ACHN (cell line): ENCODE measurements at regions not wholly inside any gene's neighbourhood (a gene's known extent, or its start where the extent isn't known, plus 50 kb on each side); places are given as distances from the start of the nearest gene placed in this dataset.
A peak's percentile ranks its signal among the peaks of the same experiment; 100 is the strongest.

Experiments
- DNase-seq: peaks from one replicate; pipeline ENCODE4 v3.0.0-alpha.2; 2015
- in situ Hi-C: cut with HindIII; loops from 2 replicates; pipeline ENCODE4 v1.10.0; 2017; ENCODE audit warnings: low sequenced_read_pairs, low pct_ligation_motif_present, low pct_unique_long_range_greater_than_20kb

- in situ Hi-C loops = no loop called here
- no peak for DNase-seq
These were observed 203.8 kb downstream of the UACA start for GRCh38 chr15:70559265-70560239.

DNA sequence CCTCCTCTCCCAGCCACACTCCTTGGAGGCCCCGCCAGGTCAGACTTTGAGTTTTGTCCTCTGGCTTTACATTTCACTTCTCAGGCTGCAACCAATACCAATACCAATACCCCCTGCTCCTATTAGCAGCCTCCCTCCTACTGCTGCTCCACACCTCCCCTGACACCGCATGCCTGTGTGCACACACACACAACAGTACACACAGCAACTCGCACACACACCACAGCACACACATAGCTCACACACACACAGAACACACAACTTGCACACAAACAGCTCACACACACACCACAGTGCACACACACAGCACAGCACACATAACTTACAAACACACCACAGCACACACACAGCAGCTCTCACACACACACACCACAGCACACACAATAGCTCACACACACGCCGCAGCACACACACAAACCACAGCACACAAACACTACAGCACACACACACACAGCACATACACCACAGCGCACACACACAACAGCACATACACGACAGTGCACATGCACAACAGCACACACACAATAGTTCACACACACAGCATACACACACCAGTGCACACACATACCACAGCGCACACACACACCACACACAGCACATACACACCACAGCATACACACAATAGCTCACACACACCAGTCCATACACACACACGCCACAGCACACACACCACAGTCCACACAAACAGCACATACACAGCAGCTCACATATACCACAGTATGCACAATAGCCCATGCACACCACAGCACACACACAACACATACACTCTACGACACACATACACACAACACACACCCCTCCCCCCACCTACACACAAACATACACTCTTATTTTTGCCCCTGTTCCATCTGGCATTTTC, 204.7 kb downstream of the UACA start:
- in situ Hi-C loops = no loop called here
- no peak for DNase-seq

GRCh38 chr15:70557521-70558258, 205.7 kb downstream of the UACA start:
- DNase-seq = no peak
- in situ Hi-C loops = no loop called here

GRCh38 chr15:70556779-70557178, 206.6 kb downstream of the UACA start:
- in situ Hi-C loops = no loop called here
- no peak for DNase-seq

DNA sequence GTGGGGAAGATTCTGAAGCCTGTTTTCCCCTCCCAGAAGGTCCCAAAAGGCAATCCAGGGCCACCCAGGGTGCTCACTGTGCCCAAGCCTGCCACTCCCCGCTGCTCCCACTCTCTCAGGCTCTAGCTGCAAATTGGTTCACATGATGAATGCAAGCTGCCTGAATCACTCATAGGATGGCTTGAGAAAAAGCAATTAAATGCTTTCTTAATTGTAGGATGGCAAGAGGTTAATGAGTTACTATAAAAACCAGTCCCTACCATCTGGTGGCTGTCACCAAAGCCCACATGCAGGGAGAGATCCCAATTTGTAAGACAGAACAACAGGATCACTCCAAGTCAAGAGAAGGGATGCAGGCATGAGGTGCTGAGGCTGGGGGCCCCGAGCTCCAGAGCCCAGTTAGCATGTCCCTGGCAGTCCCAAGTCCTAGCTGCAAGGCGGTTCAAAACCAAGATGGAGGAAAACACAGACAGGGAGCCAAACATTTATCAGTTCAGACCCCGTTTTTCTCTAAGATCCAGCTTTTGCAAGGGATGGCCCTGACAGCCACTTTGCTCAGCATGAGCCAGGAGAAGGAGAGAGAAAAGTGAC, 207.1 kb downstream of the UACA start:
- DNase-seq = no peak
- in situ Hi-C loops = no loop called here

- no peak for DNase-seq
- in situ Hi-C loops = no loop called here
These were observed 207.6 kb downstream of the UACA start for GRCh38 chr15:70555713-70556112.

GRCh38 chr15:70547846-70548487, 215.4 kb downstream of the UACA start:
- no peak for DNase-seq
- in situ Hi-C loops = no loop called here

- no peak for DNase-seq
- in situ Hi-C loops = no loop called here
These were observed 217.8 kb downstream of the UACA start for GRCh38 chr15:70545526-70545925.

- in situ Hi-C loops = no loop called here
- no peak for DNase-seq
These were observed 221.8 kb downstream of the UACA start for GRCh38 chr15:70541511-70541910.

DNA sequence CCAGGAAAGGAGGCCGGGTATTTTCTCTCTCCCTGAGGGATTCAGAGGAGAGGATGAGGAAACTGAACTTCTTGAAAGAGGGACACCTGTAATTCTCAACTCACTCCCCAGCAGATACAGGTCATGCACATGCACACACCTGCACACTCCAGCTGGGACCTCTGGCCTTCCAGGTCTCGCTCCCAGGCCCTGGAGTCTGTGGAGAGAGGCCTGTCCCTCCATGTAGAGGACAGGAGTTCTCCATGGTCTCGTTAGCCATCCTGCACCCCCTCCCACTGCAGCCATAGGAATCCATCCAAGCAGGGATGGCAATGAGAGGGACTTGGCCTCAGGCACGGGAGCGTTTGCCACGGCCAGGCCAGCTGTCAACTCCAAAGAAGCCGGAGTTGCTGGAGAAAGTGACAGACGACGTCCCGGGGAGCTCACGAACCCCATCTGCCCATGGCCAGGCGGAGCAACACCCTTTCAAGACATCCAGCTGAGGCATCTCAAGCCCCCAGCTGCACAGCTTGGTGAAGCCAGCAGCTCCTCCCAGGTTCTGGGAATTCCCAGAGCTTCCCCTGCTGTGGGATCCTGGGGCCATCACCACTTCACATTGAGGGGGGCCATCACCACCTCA, 223.3 kb downstream of the UACA start:
- no peak for DNase-seq
- in situ Hi-C loops = no loop called here

GRCh38 chr15:70539409-70539808, 223.9 kb downstream of the UACA start:
- DNase-seq = no peak
- in situ Hi-C loops = no loop called here

GRCh38 chr15:70538278-70538677, 225.1 kb downstream of the UACA start:
- in situ Hi-C loops = no loop called here
- peak; percentile 40 for DNase-seq

DNA sequence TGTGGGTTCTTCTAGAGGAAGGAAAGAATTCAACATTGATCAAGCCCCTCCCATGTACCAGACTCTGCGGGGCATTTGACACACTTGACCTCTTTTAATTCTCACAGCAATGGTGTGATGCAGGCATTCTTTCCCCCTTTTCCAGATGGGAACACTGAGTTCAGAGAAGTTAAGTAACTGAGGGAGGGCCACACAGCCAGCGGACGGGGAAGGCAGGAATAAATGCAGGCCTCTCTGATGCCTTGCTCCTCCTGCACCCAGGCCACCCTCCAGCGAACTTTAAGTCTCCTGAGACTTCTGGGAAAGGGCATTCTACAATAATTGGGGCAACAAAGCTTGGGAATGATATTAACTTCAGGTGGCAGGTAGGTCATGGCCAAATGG, 227.4 kb downstream of the UACA start:
- DNase-seq = no peak
- in situ Hi-C loops = no loop called here

- in situ Hi-C loops = no loop called here
- DNase-seq = no peak
These were observed 228.0 kb downstream of the UACA start for GRCh38 chr15:70535071-70535954.

DNA sequence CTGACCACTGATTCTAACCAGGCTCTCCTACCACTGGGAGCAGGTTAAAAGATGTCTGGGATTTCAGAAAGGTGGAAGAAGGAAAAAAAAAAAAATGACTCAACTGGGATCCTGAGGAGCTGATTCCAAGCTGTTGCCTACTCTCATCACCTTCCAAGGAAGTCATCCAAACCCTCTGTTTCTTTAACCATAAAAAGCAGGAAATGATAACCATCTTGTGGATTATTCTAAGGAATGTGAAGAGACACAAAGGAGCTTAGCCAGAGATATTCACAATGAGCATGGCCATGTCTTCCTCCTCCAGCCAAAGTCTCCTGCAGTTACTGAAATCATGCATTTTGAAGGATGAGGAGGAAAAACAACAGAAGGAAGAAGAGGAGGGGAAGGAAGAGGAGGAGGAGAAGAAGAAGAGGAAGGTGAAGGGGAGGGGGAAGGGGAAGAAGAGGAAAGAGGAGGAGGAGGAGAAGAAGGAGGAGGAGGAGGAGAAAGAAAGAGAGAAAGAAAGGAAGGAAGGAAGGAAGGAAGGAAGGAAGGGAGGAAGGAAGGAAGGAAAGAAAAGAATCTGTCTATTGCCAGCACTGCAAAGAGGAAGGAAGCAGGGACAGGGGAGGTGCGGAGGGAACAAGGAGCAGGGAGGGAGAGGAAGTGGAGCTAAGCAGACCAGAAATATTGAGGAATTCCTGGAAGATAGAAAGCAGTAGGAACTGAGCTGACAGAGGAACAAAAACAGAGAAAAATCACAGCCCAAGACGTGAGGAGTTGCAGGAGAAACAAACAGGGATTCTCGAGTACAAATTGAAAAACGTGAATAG, 229.2 kb downstream of the UACA start:
- in situ Hi-C loops = no loop called here

DNA sequence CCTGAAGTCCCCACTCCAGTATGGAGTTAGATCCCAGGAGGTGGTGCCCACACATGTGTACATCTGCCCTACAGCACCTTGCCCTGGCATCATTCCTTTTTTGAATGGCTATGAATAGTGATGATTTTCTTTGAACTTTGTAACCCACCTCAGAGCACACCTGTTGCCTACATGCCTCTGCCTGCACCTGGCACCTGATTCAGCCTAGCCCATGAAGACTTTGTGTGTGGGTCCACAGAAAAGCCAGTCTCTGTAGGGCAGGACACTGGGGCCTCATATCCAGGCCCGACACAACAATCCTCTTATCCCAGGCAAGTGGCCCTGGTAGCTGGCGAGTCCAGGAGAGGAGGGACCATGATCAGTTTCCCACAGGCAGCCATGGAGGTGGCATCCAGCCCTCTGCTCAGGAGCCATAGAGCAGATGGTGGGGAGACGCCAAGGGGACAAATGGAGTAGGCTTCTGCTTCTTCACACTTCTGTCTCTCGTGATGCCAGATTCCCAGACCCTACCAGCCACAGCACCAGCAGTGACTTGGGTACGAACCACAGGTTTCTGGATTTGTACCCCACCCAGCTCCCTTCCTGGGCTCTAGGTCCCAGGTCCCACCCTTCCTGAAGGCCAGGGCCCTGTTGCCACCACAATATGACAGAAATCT, 230.7 kb downstream of the UACA start:
- in situ Hi-C loops = no loop called here
- DNase-seq = no peak

More for the DNA sequence above, 229.2 kb downstream of the UACA start:
- DNase-seq = no peak
